ENCODE measurements at regions not wholly inside any gene's neighbourhood (a gene's known extent, or its start where the extent isn't known, plus 50 kb on each side); places are given as distances from the start of the nearest gene placed in this dataset.

DNA sequence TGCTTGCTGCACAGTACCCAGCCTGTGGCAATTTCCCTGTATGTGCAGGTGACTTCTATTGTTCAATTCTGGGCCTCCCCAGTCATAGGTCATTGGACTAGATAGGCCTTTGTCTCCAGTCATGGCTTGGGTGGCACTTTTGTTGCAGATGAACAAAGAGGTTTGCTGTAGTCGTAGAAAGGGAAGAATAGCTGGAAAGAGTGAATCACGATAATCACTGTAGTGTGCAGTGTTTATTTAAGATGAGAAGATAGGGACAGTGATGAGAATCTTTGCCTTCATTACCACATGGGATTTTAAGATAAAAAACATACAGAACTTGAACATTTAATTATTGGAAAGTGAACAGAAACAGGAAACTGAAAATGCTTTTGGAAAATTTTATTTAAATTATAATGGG lies 156.1 kb upstream of the CYRIA start:
- no peak for ATAC-seq

DNA sequence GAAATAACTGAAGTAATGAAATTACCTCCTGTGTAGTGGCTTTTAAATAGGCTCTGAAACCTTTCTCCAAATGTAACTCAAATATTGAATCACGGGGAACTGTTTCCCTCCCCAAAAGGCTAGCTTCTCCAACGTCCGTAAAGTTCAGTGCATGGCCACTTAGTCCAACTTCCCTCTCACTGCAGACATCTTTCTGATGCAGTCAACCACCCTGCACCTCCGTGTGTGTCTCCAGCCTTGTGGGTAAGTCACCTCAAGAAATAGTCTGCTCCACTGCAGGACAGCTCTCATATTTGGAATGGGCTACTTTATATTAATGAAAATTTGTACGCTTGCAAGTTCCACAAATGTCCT lies 152.5 kb upstream of the CYRIA start:
- H3K36me3 Mint-ChIP-seq (ENCODE audit: low read depth): no peaks in the 10 kb centered on the region
- ATAC-seq: no peak
- ChIA-PET CTCF (no interaction called here), POLR2A (no interaction called here)
- no peaks in the 10 kb centered on the region for H3K4me1 Mint-ChIP-seq (ENCODE audit: low read depth)
- H3K27me3 Mint-ChIP-seq (ENCODE audit: low read depth): no peaks in the 10 kb centered on the region
- H3K9me3 Mint-ChIP-seq (ENCODE audit: insufficient read depth): no peaks in the 10 kb centered on the region
- H3K27ac Mint-ChIP-seq: no peak overlapping the region
- no peak overlapping the region for H3K4me3 Mint-ChIP-seq
- no peak for DNase-seq

More for the DNA sequence above, 156.1 kb upstream of the CYRIA start:
- ChIA-PET POLR2A (no interaction called here), CTCF (no interaction called here)
- no peak for DNase-seq
- Mint-ChIP-seq H3K27me3 (ENCODE audit: low read depth) (no peaks in the 10 kb centered on the region), H3K9me3 (ENCODE audit: insufficient read depth) (no peaks in the 10 kb centered on the region), H3K36me3 (ENCODE audit: low read depth) (no peaks in the 10 kb centered on the region), H3K4me1 (ENCODE audit: low read depth) (no peaks in the 10 kb centered on the region), H3K4me3 (no peak overlapping the region), H3K27ac (no peak overlapping the region)

DNA sequence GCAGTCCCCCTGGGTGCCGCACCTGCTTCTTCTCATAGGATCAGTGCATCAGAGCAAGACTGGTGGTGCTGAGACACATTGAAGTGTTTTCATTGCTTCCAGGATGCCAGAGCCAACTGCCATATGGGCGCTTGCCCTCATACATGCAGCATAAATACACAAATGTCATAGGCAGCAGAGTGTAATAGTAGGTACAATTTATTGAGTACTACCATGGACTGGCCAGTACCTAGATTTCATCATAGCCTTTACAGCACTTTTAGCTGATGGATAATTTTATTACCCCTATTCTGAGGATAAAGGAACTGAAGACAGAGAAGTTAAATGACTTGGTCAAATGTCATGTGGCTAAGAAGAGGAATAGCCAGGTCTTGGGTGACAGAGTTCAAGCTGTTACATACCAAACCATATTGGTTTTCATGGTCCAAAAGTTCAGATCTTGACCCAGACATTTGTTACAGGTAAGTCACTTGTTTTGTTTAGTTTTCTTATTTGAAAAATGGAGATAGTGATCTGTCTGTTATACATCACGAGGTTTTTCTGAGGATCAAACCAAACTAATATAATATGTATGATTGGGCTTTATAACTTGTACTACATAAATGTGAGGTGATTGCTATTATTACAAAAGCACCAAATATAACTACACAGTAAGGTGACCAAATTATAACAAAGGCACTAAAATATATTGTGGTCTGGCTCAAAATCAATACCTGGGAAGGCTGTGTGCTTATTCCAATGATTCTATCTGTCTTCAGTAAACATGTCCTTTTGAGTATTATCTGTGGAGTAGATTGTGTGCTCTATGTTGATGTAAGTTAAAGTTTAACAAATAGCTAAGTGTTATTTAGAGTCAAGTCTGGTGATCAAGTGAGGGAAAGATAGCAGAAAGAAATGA lies 151.9 kb upstream of the CYRIA start:
- Mint-ChIP-seq H3K27ac (no peak overlapping the region), H3K9me3 (ENCODE audit: insufficient read depth) (no peaks in the 10 kb centered on the region), H3K36me3 (ENCODE audit: low read depth) (no peaks in the 10 kb centered on the region), H3K4me3 (no peak overlapping the region), H3K27me3 (ENCODE audit: low read depth) (no peaks in the 10 kb centered on the region), H3K4me1 (ENCODE audit: low read depth) (no peaks in the 10 kb centered on the region)
- POLR2A ChIA-PET: no interaction called here
- no peak for ATAC-seq
- no peak for DNase-seq
- CTCF ChIA-PET: no interaction called here

DNA sequence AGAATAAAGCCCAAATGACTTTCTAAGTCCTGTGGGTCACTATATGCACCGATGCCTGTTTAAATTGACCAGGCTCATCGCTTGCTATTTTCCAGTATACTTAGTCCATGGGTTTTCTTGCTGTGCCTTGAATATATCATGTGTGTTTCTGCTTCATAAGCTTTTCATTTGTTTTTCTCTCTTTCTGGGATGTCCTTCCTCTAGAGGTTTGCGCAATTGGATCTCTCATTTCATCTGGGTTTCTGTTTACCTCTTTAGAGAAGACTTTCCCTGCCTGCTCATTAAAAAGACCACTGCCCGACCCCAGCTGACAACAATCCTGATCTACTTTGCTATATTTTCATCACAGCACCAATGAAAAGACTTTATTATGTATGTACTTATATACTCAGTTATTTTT lies 150.9 kb upstream of the CYRIA start:
- ATAC-seq (no peak), DNase-seq (no peak)
- Mint-ChIP-seq H3K9me3 (ENCODE audit: insufficient read depth) (no peaks in the 10 kb centered on the region), H3K27ac (no peak overlapping the region), H3K27me3 (ENCODE audit: low read depth) (no peaks in the 10 kb centered on the region), H3K36me3 (ENCODE audit: low read depth) (no peaks in the 10 kb centered on the region), H3K4me1 (ENCODE audit: low read depth) (no peaks in the 10 kb centered on the region), H3K4me3 (no peak overlapping the region)
- CTCF ChIA-PET: no interaction called here
- POLR2A ChIA-PET: no interaction called here

DNA sequence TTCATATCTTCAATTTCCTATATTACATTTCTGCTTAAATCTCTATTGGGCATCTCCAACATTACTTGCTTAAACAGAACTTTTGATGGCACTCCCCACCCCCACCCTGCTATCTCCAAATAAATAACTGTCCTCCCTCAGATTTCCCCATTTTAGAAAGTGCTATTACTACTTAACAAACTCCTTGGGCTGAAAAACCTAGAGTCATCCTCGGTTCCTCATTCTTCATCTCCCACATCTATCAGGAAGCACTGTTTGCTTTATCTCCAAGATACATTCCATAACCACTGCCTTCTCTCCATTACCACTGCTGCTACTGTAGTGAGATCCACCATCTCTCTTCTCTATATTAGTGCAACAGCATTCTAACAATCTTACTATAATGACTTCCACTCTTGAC lies 150.4 kb upstream of the CYRIA start:
- POLR2A ChIA-PET: no interaction called here
- no peak overlapping the region for H3K27ac Mint-ChIP-seq
- CTCF ChIA-PET: no interaction called here
- ATAC-seq: no peak
- DNase-seq: no peak
- H3K4me1 Mint-ChIP-seq (ENCODE audit: low read depth): no peaks in the 10 kb centered on the region
- H3K9me3 Mint-ChIP-seq (ENCODE audit: insufficient read depth): no peaks in the 10 kb centered on the region
- H3K27me3 Mint-ChIP-seq (ENCODE audit: low read depth): no peaks in the 10 kb centered on the region
- no peak overlapping the region for H3K4me3 Mint-ChIP-seq
- no peaks in the 10 kb centered on the region for H3K36me3 Mint-ChIP-seq (ENCODE audit: low read depth)

DNA sequence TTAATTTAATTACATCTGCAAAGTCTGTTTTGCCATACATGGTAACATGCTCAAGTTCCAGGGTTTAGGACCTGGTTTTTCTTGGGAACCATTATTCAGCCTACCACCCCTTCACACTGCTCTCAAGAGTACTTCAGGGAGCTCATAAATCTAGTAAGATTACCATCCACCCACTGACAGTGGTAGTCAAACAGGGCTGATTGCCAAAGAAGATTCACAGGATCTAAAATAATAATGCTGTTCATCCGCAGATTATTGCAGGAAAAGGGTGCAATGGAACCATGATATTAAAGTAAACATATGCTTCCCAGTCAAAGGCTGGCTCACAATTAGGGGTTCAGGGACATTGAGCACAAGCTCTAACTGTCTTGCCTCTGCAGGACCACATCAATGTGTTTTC lies 148.0 kb upstream of the CYRIA start:
- ChIA-PET POLR2A (no interaction called here), CTCF (no interaction called here)
- H3K9me3 Mint-ChIP-seq (ENCODE audit: insufficient read depth): no peaks in the 10 kb centered on the region

DNA sequence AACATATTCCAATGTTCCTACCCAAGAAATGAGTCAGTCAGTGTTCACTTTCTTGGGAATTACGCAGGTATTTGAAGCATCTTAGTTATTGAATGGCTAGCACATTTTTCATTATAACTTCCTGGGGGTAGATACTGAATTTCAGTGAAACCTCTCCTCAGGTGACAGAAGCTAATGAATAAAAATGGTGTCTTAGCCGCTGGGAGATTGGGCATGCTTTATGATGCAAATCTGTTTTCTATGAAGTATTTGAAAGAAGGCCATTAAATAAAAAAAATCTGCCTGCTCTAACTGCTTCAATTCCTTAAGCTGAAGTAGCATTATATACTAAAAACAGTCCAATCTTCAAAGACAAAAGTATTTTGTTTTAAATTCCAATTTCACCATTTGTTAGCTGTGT lies 132.8 kb upstream of the CYRIA start:
- no peak for ATAC-seq
- Mint-ChIP-seq H3K4me1 (ENCODE audit: low read depth) (no peaks in the 10 kb centered on the region), H3K4me3 (no peak overlapping the region), H3K9me3 (ENCODE audit: insufficient read depth) (no peaks in the 10 kb centered on the region), H3K27me3 (ENCODE audit: low read depth) (no peaks in the 10 kb centered on the region), H3K36me3 (ENCODE audit: low read depth) (no peaks in the 10 kb centered on the region), H3K27ac (no peak overlapping the region)
- no peak for DNase-seq
- ChIA-PET CTCF (no interaction called here), POLR2A (no interaction called here)

More for the DNA sequence above, 148.0 kb upstream of the CYRIA start:
- Mint-ChIP-seq H3K4me3 (no peak overlapping the region), H3K4me1 (ENCODE audit: low read depth) (no peaks in the 10 kb centered on the region), H3K27ac (no peak overlapping the region), H3K36me3 (ENCODE audit: low read depth) (no peaks in the 10 kb centered on the region), H3K27me3 (ENCODE audit: low read depth) (no peaks in the 10 kb centered on the region)
- no peak for ATAC-seq
- DNase-seq: no peak

DNA sequence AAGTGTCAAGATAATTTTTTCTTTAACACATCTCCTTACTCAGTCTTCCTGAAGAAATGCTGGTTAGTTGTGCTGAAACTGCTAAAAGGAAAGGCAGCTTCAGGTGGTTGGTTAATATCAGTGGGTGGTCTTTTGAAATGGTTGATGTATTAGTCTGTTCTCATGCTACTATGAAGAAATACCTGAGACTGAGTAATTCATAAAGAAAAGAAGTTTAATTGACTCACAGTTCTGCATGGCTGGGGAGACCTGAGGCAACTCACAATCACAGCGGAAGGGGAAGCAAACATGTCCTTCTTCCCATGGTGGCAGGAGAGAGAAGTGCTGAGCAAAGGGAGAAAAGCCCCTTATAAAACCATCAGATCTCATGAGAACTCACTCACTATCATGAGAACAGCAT lies 125.9 kb upstream of the CYRIA start:
- ATAC-seq (no peak), DNase-seq (no peak)
- Mint-ChIP-seq H3K9me3 (ENCODE audit: insufficient read depth) (no peaks in the 10 kb centered on the region), H3K4me3 (no peak overlapping the region), H3K27me3 (ENCODE audit: low read depth) (no peaks in the 10 kb centered on the region), H3K27ac (no peak overlapping the region), H3K36me3 (ENCODE audit: low read depth) (no peaks in the 10 kb centered on the region), H3K4me1 (ENCODE audit: low read depth) (no peaks in the 10 kb centered on the region)
- POLR2A ChIA-PET: no interaction called here
- CTCF ChIA-PET: no interaction called here

DNA sequence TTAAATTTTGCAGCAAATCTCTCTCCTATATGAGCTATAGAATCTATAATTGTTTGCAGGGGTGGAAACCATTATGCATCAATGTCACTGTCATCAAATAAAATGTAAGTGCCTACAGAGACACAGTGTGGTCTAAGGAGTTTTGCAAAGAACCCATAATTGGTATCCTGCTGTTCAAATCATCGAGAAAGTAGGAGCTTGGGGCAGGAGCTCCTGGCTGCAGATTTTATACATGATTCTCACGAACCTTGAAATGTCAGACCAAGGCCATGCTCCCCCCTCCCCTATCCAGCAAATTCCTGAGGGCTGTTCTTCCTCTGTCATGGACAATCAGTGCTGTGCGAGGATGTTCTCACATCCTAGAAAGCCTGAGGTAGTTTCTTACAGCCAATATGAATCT lies 119.5 kb upstream of the CYRIA start:
- ChIA-PET POLR2A (no interaction called here), CTCF (no interaction called here)
- no peaks in the 10 kb centered on the region for H3K9me3 Mint-ChIP-seq (ENCODE audit: insufficient read depth)
- no peak overlapping the region for H3K4me3 Mint-ChIP-seq
- no peaks in the 10 kb centered on the region for H3K27me3 Mint-ChIP-seq (ENCODE audit: low read depth)
- ATAC-seq (no peak), DNase-seq (no peak)
- H3K27ac Mint-ChIP-seq: no peak overlapping the region
- no peaks in the 10 kb centered on the region for H3K4me1 Mint-ChIP-seq (ENCODE audit: low read depth)
- no peaks in the 10 kb centered on the region for H3K36me3 Mint-ChIP-seq (ENCODE audit: low read depth)

DNA sequence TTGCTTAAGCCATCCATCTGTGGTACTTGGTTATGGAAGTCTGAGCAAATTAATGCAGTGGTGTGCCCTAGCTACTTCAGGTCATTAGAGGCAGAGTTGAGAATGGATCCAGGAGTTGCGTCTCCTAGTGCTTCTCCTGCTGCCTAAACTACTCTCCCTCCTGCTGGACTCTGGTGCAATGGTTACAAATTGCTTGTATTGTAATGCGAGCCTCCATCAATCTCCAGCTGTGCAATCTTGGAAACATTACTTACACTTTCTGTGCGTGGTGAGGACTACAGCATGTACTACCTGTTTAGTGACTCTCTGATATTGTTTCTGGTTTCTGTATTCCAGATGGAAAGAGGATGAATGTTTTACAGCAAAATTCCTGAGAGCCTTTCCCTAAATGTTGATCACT lies 119.0 kb upstream of the CYRIA start:
- CTCF ChIA-PET: no interaction called here
- Mint-ChIP-seq H3K4me1 (ENCODE audit: low read depth) (no peaks in the 10 kb centered on the region), H3K36me3 (ENCODE audit: low read depth) (no peaks in the 10 kb centered on the region), H3K27me3 (ENCODE audit: low read depth) (no peaks in the 10 kb centered on the region), H3K9me3 (ENCODE audit: insufficient read depth) (no peaks in the 10 kb centered on the region), H3K27ac (no peak overlapping the region), H3K4me3 (no peak overlapping the region)
- no peak for DNase-seq
- ATAC-seq: no peak
- POLR2A ChIA-PET: no interaction called here

DNA sequence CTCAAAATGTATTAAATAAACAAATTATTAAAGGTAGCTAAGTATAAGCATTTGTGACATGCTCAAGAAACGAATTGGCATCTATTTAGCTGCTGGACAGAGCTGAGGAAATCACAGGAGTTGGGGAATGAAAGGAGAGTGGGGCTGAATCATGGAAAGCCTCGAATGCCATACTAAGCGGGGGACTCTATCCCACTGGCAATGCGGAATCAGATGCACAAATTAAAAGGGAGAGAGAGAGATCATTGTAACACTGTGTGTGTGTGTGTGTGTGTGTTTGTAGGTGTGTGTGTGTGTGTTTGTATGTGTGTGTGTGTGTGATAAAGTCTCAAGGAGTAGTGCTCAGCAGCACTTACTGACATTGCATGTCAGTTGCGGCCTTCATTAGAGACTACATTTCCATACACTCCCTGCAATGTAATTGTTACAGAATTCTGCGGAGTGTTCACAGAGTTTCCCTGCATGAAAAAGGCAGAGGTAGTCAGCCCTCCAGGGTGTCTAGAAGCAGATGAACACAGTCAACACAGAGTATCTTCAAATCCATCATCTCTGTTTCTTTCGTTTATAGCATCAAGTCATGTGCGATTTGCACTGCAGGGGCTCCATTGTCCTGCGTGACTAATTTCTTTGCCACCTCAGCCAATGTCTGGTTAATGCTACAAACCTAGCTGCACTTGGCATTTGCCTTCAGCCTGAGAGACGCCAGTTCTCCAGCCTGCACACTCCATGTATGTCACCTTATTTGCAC lies 111.7 kb upstream of the CYRIA start:
- Mint-ChIP-seq H3K9me3 (ENCODE audit: insufficient read depth) (no peaks in the 10 kb centered on the region), H3K4me3 (no peak overlapping the region), H3K4me1 (ENCODE audit: low read depth) (no peaks in the 10 kb centered on the region), H3K36me3 (ENCODE audit: low read depth) (no peaks in the 10 kb centered on the region), H3K27me3 (ENCODE audit: low read depth) (no peaks in the 10 kb centered on the region), H3K27ac (no peak overlapping the region)
- POLR2A ChIA-PET: no interaction called here
- ATAC-seq (no peak), DNase-seq (no peak)
- CTCF ChIA-PET: no interaction called here

DNA sequence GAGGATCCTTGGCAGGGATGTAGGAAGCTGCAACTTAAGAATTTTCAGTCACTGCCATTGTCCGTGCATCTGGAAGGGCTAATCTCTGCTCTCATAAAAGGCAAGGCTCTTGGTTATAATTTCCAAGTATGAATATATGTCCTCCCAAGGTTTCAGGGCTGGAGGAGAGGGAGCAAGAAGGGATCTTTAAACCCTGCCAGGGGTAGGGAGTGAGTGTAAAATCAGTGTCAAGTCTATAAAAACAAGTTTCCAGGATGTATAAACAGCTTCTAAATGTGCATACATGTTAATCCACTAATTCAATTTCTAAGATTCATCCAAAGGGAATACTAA lies 110.2 kb upstream of the CYRIA start:
- POLR2A ChIA-PET: no interaction called here
- CTCF ChIA-PET: no interaction called here
- Mint-ChIP-seq H3K4me1 (ENCODE audit: low read depth) (no peaks in the 10 kb centered on the region), H3K27me3 (ENCODE audit: low read depth) (no peaks in the 10 kb centered on the region), H3K27ac (no peak overlapping the region), H3K4me3 (no peak overlapping the region), H3K9me3 (ENCODE audit: insufficient read depth) (no peaks in the 10 kb centered on the region), H3K36me3 (ENCODE audit: low read depth) (no peaks in the 10 kb centered on the region)
- no peak for DNase-seq
- ATAC-seq: no peak
